Spleen (tissue), 7 donors: ENCODE measurements at regions not wholly inside any gene's neighbourhood (a gene's known extent, or its start where the extent isn't known, plus 50 kb on each side); places are given as distances from the start of the nearest gene placed in this dataset.

ENCODE experiments used
- POLR2A ChIP-seq, 3 donors: fragments of 450-650 bp; IDR thresholded peaks; one replicate each; pipeline ENCODE4 v1.5.1; 2017; ENCODE audit warnings: antibody characterized with exemption in 3 of 3, mild to moderate bottlenecking in 1 of 3
- TF ChIP-seq, protein P1 (sequence below), 11 experiments: fragments of 200-600 bp in 7 of 11; fragments of 450-650 bp in 4 of 11; sonication (generic) in 4 of 11; IDR thresholded peaks in 8 of 11; conservative IDR thresholded peaks in 3 of 11; 1 replicate in 7 of 11; 2 replicates in 4 of 11; pipeline versions ENCODE4 v1.4.0 to v1.8.0; 2016 to 2021; ENCODE audit warnings: antibody characterized with exemption in 11 of 11, inconsistent platforms in 4 of 11, mild to moderate bottlenecking in 1 of 11
- donor health status: DM: no; HTN: no; CAD: no; lungs with moderate emphysema.
- donor health status: DM: no; HTN: no; CAD: no.
- donor health status: DM: no; HTN: no; CAD: no.

DNA sequence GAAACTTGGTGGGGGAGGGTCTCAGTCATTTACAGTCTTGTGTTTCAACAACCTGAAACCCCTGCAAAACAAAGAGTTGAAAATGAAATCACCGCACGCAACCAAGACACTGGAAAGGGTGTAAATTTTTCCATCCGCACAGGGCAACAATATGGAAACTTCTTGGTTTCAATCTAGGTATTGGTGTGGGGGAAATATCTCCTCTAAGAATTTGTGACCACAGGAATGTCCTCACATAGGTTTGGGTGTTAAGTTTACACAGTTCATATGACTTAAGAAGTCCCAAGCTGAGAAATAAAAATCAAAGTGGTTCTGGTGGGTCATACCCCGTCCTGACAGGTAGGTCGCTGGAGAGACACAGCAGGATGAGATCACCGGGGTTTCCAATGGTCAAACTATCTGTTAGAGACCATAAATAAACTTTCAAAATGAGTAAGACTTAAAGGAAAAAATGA is 51.9 kb upstream of the PIP5K1B start:
- TF ChIP-seq, protein P1, sequence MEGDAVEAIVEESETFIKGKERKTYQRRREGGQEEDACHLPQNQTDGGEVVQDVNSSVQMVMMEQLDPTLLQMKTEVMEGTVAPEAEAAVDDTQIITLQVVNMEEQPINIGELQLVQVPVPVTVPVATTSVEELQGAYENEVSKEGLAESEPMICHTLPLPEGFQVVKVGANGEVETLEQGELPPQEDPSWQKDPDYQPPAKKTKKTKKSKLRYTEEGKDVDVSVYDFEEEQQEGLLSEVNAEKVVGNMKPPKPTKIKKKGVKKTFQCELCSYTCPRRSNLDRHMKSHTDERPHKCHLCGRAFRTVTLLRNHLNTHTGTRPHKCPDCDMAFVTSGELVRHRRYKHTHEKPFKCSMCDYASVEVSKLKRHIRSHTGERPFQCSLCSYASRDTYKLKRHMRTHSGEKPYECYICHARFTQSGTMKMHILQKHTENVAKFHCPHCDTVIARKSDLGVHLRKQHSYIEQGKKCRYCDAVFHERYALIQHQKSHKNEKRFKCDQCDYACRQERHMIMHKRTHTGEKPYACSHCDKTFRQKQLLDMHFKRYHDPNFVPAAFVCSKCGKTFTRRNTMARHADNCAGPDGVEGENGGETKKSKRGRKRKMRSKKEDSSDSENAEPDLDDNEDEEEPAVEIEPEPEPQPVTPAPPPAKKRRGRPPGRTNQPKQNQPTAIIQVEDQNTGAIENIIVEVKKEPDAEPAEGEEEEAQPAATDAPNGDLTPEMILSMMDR (IDR thresholded peaks at IDR 0.05 in 8 of 11, conservative IDR thresholded peaks at IDR 0.05 in 3 of 11), result no peak
- no peak for TF ChIP-seq POLR2A (IDR thresholded peaks at IDR 0.05)
